H1 (cell line): ENCODE measurements at regions not wholly inside any gene's neighbourhood (a gene's known extent, or its start where the extent isn't known, plus 50 kb on each side); places are given as distances from the start of the nearest gene placed in this dataset.

Source experiments
- CTCF ChIA-PET: fragments of 300-600 bp; sonication (Branson Sonifier 250); formaldehyde crosslinking; loops from one replicate; lab custom pipeline; 2021; ENCODE audit not compliant: partially characterized antibody; lab: Charles Lee
- POLR2A ChIA-PET: fragments of 300-600 bp; sonication (Branson Sonifier 250); formaldehyde crosslinking; loops from one replicate; lab custom pipeline; 2021; ENCODE audit warnings: inconsistent platforms; ENCODE audit not compliant: partially characterized antibody; lab: Charles Lee
- DNase-seq, 2 experiments: peaks; one replicate each; pipeline versions ENCODE4 v3.0.0 to v3.0.0-alpha.2; 2010 to 2022; ENCODE audit warnings: low spot score in 2 of 2, low read depth in 1 of 2, mixed read lengths in 1 of 2
- FAIRE-seq: peaks from 2 replicates; lab custom pipeline; 2011; peaks lifted over from hg19 to GRCh38; lab: Jason Lieb, UNC
- H2AFZ ChIP-seq: 2 replicates; pipeline ENCODE4 v1.8.1; 2012; ENCODE audit warnings: low read length, inconsistent platforms
- H2AK5ac ChIP-seq: 2 replicates; pipeline ENCODE4 v1.6.1; 2013; ENCODE audit warnings: low read depth, low read length
- H2BK120ac ChIP-seq: replicated peaks from 2 replicates; pipeline ENCODE3; 2013; ENCODE audit warnings: low read depth, low read length, inconsistent platforms
- H2BK12ac ChIP-seq: 2 replicates; pipeline ENCODE4 v1.6.1; 2013; ENCODE audit warnings: low read depth, low read length
- H2BK15ac ChIP-seq: 2 replicates; pipeline ENCODE4 v1.6.1; 2013; ENCODE audit warnings: low read length
- H2BK20ac ChIP-seq: 2 replicates; pipeline ENCODE4 v1.6.1; 2013; ENCODE audit warnings: low read length
- H2BK5ac ChIP-seq: 2 replicates; pipeline ENCODE4 v1.6.1; 2013; ENCODE audit warnings: low read depth, low read length
- H3K14ac ChIP-seq: 2 replicates; pipeline ENCODE4 v1.6.1; 2013; ENCODE audit warnings: inconsistent platforms; ENCODE audit not compliant: insufficient read length
- H3K18ac ChIP-seq: 2 replicates; pipeline ENCODE4 v1.6.1; 2013; ENCODE audit warnings: low read length; ENCODE audit errors: extremely low read depth
- H3K23ac ChIP-seq: 2 replicates; pipeline ENCODE4 v1.6.1; 2013; ENCODE audit warnings: inconsistent platforms; ENCODE audit not compliant: insufficient read length
- H3K23me2 ChIP-seq: 2 replicates; pipeline ENCODE4 v1.6.1; 2013; ENCODE audit warnings: low read depth, low read length
- H3K27ac ChIP-seq: 2 replicates; pipeline ENCODE4 v1.6.1; 2011; ENCODE audit warnings: low read depth, low read length, inconsistent platforms
- H3K27me3 ChIP-seq, 4 experiments: replicated peaks in 1 of 4; 1 replicate in 1 of 4; 2 replicates in 3 of 4; pipeline versions ENCODE4 v1.6.1 to v1.8.1; 2011 to 2013; ENCODE audit warnings: low read length in 3 of 4, mild to moderate bottlenecking in 3 of 4, inconsistent platforms in 2 of 4, mixed read lengths in 2 of 4, moderate library complexity in 1 of 4; ENCODE audit not compliant: control insufficient read depth in 3 of 4, insufficient read depth in 3 of 4; ENCODE audit errors: extremely low read depth in 1 of 4
- H3K36me3 ChIP-seq, 4 experiments: 2 replicates each; pipeline versions ENCODE4 v1.6.1 to v1.8.1; 2011 to 2013; ENCODE audit warnings: mild to moderate bottlenecking in 4 of 4, low read length in 3 of 4, moderate library complexity in 2 of 4, control low read depth in 1 of 4, inconsistent platforms in 1 of 4; ENCODE audit not compliant: insufficient read depth in 4 of 4, control insufficient read depth in 2 of 4
- H3K4ac ChIP-seq: replicated peaks from 2 replicates; pipeline ENCODE3; 2013; ENCODE audit warnings: low read length, low read depth, mixed read lengths, inconsistent platforms; ENCODE audit not compliant: insufficient read length
- H3K4me1 ChIP-seq, 4 experiments: replicated peaks in 1 of 4; 1 replicate in 1 of 4; 2 replicates in 3 of 4; pipeline versions ENCODE4 v1.6.1 to v1.8.1; 2011 to 2013; ENCODE audit warnings: low read length in 3 of 4, inconsistent platforms in 2 of 4, mixed read lengths in 1 of 4; ENCODE audit not compliant: insufficient read depth in 4 of 4, control insufficient read depth in 3 of 4
- H3K4me2 ChIP-seq, 2 experiments: 2 replicates each; pipeline versions ENCODE4 v1.6.1 to v1.8.1; 2011 to 2013; ENCODE audit warnings: low read depth in 2 of 2, low read length in 2 of 2, control low read depth in 1 of 2, inconsistent platforms in 1 of 2, mild to moderate bottlenecking in 1 of 2; ENCODE audit not compliant: insufficient read depth in 1 of 2
- H3K4me3 ChIP-seq, 4 experiments: fragments of 200-600, 300-600 bp in 1 of 4; sonication (generic), shearing (Covaris generic), sonication (Bioruptor Twin) in 1 of 4; 2 replicates each; pipeline versions ENCODE4 v1.5.1 to v1.8.1; 2011 to 2016; ENCODE audit warnings: low read length in 4 of 4, low read depth in 3 of 4, control low read depth in 2 of 4, inconsistent platforms in 2 of 4, mild to moderate bottlenecking in 2 of 4, mixed read lengths in 1 of 4, moderate library complexity in 1 of 4; ENCODE audit not compliant: insufficient read depth in 2 of 4; ENCODE audit errors: extremely low read depth in 1 of 4
- H3K56ac ChIP-seq: replicated peaks from 2 replicates; pipeline ENCODE3; 2013; ENCODE audit warnings: low read depth, mild to moderate bottlenecking, mixed read lengths, low read length, inconsistent platforms; ENCODE audit not compliant: insufficient read length
- H3K79me1 ChIP-seq: 2 replicates; pipeline ENCODE4 v1.6.1; 2013; ENCODE audit warnings: low read depth, low read length, control low read depth
- H3K79me2 ChIP-seq, 2 experiments: 2 replicates each; pipeline versions ENCODE4 v1.6.1 to v1.8.1; 2012 to 2013; ENCODE audit warnings: low read length in 2 of 2, mild to moderate bottlenecking in 2 of 2, inconsistent platforms in 1 of 2; ENCODE audit not compliant: insufficient read depth in 2 of 2, control insufficient read depth in 1 of 2
- H3K9ac ChIP-seq, 4 experiments: replicated peaks in 1 of 4; 1 replicate in 1 of 4; 2 replicates in 3 of 4; pipeline versions ENCODE4 v1.6.1 to v1.8.1; 2011 to 2013; ENCODE audit warnings: low read depth in 3 of 4, low read length in 3 of 4, control low read depth in 2 of 4, mild to moderate bottlenecking in 2 of 4, moderate library complexity in 2 of 4, inconsistent platforms in 1 of 4; ENCODE audit errors: extremely low read depth in 1 of 4
- H3K9me3 ChIP-seq, 2 experiments: 2 replicates each; pipeline versions ENCODE4 v1.6.1 to v1.8.1; 2012 to 2013; ENCODE audit warnings: mild to moderate bottlenecking in 2 of 2, moderate library complexity in 2 of 2, control low read depth in 1 of 2, inconsistent platforms in 1 of 2, low read depth in 1 of 2, low read length in 1 of 2, mixed read lengths in 1 of 2; ENCODE audit not compliant: insufficient read depth in 2 of 2
- H4K20me1 ChIP-seq, 2 experiments: replicated peaks in 1 of 2; 2 replicates each; pipeline versions ENCODE3 to v1.8.1; 2011 to 2013; ENCODE audit warnings: inconsistent platforms in 2 of 2, low read length in 2 of 2, mild to moderate bottlenecking in 1 of 2; ENCODE audit not compliant: insufficient read depth in 2 of 2, control insufficient read depth in 1 of 2
- H4K5ac ChIP-seq: 2 replicates; pipeline ENCODE4 v1.6.1; 2013; ENCODE audit warnings: low read length, low read depth, mixed read lengths, inconsistent platforms; ENCODE audit not compliant: insufficient read length
- H4K8ac ChIP-seq: 2 replicates; pipeline ENCODE4 v1.8.0; 2013; ENCODE audit warnings: mild to moderate bottlenecking, moderate library complexity, low read length, inconsistent platforms; ENCODE audit not compliant: insufficient read depth; ENCODE audit errors: extremely low read depth
- H4K91ac ChIP-seq: replicated peaks from 2 replicates; pipeline ENCODE3; 2013; ENCODE audit warnings: low read length, mixed read lengths, inconsistent platforms; ENCODE audit not compliant: insufficient read length
- CREB1 ChIP-seq: IDR thresholded peaks from 2 replicates; pipeline ENCODE4 v1.6.1; 2012; ENCODE audit warnings: inconsistent platforms
- CTCF ChIP-seq, 3 experiments: IDR thresholded peaks; 1 replicate in 2 of 3; 2 replicates in 1 of 3; pipeline versions ENCODE4 v1.5.1 to v1.6.1; 2011; ENCODE audit warnings: low read length in 3 of 3, mild to moderate bottlenecking in 3 of 3, inconsistent platforms in 2 of 3, low read depth in 1 of 3, moderate library complexity in 1 of 3; ENCODE audit not compliant: insufficient read depth in 1 of 3; ENCODE audit errors: control extremely low read depth in 1 of 3
- RAD21 ChIP-seq, 2 experiments: IDR thresholded peaks in 1 of 2; conservative IDR thresholded peaks in 1 of 2; 2 replicates each; pipeline ENCODE4 v1.6.1; 2011; ENCODE audit warnings: low read depth in 2 of 2, low read length in 2 of 2, improper control_type of control experiment in 1 of 2, inconsistent platforms in 1 of 2, mild to moderate bottlenecking in 1 of 2, moderate library complexity in 1 of 2
- SIRT6 ChIP-seq: IDR thresholded peaks from one replicate; pipeline ENCODE4 v1.7.1; 2012; ENCODE audit warnings: low read length, inconsistent platforms
- SP1 ChIP-seq: IDR thresholded peaks from 2 replicates; pipeline ENCODE4 v1.6.1; 2011; ENCODE audit warnings: low read depth, low read length
- YY1 ChIP-seq: IDR thresholded peaks from 2 replicates; pipeline ENCODE4 v1.6.1; 2011; ENCODE audit warnings: low read depth, mild to moderate bottlenecking, low read length
- WGBS, 2 experiments: shearing (Covaris generic) in 1 of 2; methylation state at CpG; one replicate each; pipeline versions ENCODE4 v1.1.6 to v1.1.7; 2013 to 2015; ENCODE audit warnings: low lambda C conversion rate in 2 of 2, mixed read lengths in 2 of 2, inconsistent platforms in 1 of 2, low coverage in 1 of 2, missing lambda C conversion rate in 1 of 2; ENCODE audit not compliant: insufficient replicate concordance in 2 of 2, insufficient coverage in 1 of 2, insufficient read length in 1 of 2; ENCODE audit errors: extremely low coverage in 1 of 2, missing lambda C conversion rate in 1 of 2; 5-methylcytosine and 5-hydroxymethylcytosine counted together

GRCh38 chr3:102233881-102234280 is 200.9 kb upstream of the ZPLD1 start (continued):
- TF ChIP-seq CREB1, result no peak

GRCh38 chr3:102235679-102236078 is 199.1 kb upstream of the ZPLD1 start:
- Histone ChIP-seq H4K91ac (no peak overlapping the region), H3K23me2 (no peaks in the 10 kb centered on the region), H3K4me2 (no peak overlapping the region), H2BK5ac (no peak overlapping the region), H3K4me3 (no peak overlapping the region), H3K23ac (no peak overlapping the region), H4K20me1 (no peaks in the 10 kb centered on the region), H3K18ac (no peak overlapping the region), H2BK20ac (no peak overlapping the region), H3K9me3 (no peaks in the 10 kb centered on the region), H3K27ac (no peak overlapping the region), H3K9ac (no peak overlapping the region), H2BK12ac (no peak overlapping the region), H3K4me1 (peaks cover 2 to 9% (median 6%) of the 10 kb centered on the region in 4 experiments; a peak in 4 of 7 replicates), H3K27me3 (no peaks in the 10 kb centered on the region), H2BK15ac (no peak overlapping the region), H2AFZ (no peak overlapping the region), H2BK120ac (no peak overlapping the region), H4K8ac (no peak overlapping the region), H3K14ac (no peak overlapping the region), H2AK5ac (no peak overlapping the region), H3K79me1 (no peaks in the 10 kb centered on the region), H3K56ac (no peak overlapping the region), H3K4ac (no peak overlapping the region), H3K79me2 (no peaks in the 10 kb centered on the region), H4K5ac (no peak overlapping the region), H3K36me3 (no peaks in the 10 kb centered on the region)
- ChIA-PET CTCF (interaction anchor here (0.6 to 6.6 kb wide), 20 partner anchors 14 to 711 kb away, joined by 3 to 66 read pairs (median 3); no protein-coding TSS in a partner anchor), POLR2A (no interaction called here)
- no peak for TF ChIP-seq SP1
- 0 out of 2 replicates have a peak, but pooled peaks have one; percentile 19 for TF ChIP-seq YY1
- TF ChIP-seq SIRT6, result no peak
- peak; percentile 38 to 73 (median 68) for TF ChIP-seq CTCF (IDR thresholded peaks at IDR 0.05; ENCODE audit: control extremely low read depth in 1 of 3, insufficient read depth in 1 of 3, low read depth in 1 of 3, low read length in 3 of 3)
- TF ChIP-seq RAD21 (IDR thresholded peaks at IDR 0.05 in 1 of 2, conservative IDR thresholded peaks at IDR 0.05 in 1 of 2; ENCODE audit: low read depth in 2 of 2, low read length in 2 of 2), result peak; percentile 92 to 93
- 92% methylated on average over 5 of the region's 5 CpGs; no CpG with 5 or more reads in 1 of the 2 experiments for WGBS, 2 experiments
- DNase-seq (no peak), FAIRE-seq (peak; percentile 78)
